NCI-H1105 treated with DMSO at 0.1 percent for 48 hours (cell line): ENCODE measurements at regions not wholly inside any gene's neighbourhood (a gene's known extent, or its start where the extent isn't known, plus 50 kb on each side); places are given as distances from the start of the nearest gene placed in this dataset.
"Not testable (repeated sequence)": the region's sequence is repeated elsewhere in the genome, so short reads cannot be mapped to it uniquely, and the experiment has no call there.

ENCODE experiments used
- DNase-seq: peaks from one replicate; lab custom pipeline; 2025; lab: John Stamatoyannopoulos, UW

DNA sequence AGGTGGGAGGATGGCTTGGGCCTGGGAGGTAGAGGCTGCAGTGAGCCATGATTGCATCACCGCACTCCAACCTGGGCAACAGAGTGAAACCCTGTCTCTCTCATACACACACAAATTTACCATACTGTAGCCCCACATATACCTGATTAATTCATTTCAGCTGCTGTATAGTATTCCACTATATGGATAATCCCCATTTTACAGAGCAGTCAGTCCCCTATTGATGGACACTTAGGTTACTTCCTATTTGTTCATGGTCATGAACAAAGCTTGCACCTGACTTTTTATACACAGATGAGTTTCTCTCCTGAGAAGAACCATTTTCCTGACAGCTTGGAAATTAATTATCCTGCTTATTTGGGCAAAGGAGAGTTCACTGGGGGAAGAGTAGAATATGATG is 59.2 kb downstream of the EMX2 start:
- no peak for DNase-seq

DNA sequence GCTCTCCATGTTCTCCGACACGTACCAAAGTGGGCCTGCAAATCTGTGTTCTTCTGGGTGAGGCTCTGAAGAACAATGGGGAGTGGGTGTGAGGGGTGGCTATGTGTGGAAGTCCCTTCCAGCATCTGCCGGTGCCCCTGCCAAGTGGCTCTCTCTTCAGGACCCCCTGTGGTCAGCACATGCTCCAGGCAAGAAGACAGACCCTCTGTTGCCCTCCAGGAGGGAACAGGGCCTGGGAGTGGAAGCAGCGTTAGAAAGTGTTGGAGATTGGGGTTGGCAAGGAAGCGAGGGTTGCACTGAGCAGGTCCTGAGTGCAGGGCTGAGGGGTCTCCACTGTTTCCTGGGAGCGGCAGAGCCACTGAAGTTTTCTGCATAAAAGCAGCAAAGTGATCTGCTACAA is 60.5 kb downstream of the EMX2 start:
- no peak for DNase-seq

DNA sequence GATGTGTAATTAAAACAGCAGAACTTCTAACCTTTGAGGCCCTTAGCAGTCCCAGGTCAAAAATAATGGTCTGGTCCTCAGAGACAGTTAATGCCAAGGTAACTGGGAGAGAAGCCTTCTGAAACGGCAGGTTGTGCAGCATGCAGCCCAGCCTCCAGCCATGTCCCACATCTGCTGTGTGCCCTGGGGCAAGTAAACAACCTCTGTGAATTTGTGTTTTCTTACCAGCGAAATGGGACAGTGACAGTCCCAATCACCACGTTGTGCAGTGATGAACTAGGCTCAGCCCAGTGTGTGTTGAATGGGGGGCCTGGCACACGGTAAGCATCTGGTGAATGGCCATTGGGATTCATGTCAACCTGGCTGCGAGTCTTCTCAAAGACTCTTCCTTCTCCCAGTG is 61.2 kb downstream of the EMX2 start:
- DNase-seq: no peak

DNA sequence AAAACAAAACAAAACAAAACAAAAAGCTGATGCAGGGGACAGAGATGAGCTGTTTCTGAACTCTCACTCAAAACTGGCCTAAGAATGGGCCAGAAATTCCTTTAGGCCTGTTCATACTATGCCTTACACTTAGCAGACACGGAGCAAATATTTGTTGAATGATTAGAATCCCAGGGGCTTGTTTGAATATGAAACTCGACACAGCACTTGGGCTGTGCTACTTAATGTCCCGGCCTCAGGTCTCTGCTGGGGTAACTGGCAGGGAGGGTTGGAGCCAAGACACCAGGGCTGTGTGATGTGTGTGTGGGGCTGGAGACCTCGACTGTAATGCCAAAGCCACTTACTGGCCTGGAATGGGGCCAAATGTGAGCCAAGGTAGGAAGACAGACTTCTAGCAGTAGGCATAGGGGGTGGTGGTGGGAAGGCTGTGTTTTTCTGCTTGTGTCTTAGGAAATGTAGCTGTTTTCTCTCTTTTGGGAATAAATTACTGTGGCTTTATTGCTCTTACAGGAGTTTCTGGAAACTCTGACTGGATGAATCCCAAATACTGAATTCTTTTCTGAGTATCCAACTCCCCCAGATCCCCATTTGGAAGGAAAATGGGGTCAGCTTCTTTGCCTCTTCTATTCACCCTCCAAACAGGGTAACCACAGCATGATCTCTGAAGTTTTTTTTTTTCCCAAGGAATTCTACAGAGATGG is 66.7 kb downstream of the EMX2 start:
- DNase-seq: peak; percentile 51

DNA sequence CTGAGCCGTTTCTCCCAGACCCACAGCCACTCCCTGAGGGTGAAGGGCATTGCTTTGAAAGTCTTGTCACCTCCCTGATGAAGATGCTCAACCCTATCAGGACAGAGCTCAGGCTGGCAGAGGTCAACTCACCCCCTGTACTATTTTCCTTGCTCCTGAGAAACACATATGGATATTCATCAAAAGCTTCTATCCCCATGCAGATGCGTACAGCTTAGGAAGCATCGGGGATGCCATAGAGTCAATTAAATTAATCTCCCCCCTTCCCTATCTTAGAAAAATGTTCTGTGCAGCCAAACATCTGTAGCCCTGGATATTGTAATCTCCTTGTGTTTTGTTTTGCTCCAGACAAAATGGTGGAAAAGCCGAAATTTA is 67.2 kb downstream of the EMX2 start:
- DNase-seq: no peak

DNA sequence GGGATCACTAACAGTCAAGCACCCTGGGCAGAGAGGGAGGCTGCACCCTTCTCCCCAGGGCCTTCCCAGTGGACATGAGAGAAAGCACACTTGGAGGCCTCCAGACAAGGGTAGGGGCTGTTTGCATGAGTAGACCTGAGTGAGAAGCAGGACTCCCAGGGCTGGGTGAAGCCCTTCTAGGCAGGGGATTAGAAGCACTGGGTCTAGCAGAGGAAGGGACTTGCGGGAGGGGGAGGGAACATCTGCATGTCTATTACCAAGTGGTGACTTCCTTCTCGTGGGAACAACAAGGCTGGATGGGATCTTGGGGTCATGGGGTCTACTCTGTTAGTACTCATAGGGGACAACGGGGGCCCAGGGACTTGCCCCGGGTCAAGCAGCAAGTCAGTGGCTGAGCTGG is 67.8 kb downstream of the EMX2 start:
- DNase-seq: no peak

DNA sequence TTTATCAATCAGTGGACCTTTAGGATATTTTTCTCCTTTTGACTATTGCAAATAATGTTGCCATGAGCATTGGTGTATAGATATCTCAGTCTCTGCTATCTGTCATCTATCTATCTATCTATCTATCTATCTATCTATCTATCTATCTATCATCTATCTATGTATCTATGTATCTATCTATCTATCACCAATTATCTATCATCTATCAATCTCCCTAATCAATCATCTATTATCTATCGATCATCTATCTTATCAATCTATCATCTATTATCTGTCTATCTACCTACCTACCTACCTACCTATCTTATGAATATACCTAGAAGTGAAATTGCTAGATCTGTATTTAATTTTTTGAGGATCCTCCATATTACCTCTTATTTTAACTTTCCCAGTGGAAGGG is 69.6 kb downstream of the EMX2 start:
- no peak for DNase-seq

DNA sequence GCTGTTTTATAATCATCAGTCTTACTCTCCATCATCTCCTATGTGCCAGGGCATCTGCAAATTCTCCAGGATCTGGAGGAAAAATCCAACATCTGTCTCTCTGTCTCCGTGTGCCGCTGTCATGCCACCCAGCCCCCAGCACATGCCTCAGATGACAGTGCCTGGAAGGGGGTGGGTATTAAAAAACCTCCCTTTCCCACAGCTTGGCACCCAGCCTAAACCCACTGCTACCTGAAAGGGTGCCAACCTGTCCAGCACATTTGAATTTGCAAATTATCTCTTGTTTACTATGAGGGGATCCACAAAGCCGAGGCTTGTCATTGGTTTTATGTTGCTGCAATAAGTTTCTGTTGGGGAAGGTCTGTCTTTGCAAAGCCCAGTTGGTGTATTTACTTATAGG is 73.1 kb downstream of the EMX2 start:
- peak; percentile 67 for DNase-seq

DNA sequence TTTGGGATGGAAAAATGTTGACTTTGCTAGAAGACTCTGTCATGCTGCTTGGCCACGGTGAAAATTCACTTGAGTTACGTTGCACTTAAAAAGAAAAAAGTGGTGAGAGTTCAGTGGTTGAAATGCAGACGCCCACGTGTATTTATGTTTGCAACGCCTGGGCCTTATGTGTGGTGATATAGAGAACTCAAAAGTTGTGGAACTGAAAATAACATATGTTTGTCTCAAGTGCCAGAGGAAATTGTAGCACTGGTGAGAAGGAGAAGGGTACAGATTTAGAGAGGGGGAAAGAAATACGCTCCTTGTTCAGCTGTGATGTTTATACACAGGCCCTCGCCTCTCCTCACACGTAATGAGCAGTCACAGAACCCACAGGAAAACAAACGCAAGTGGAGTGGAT is 73.6 kb downstream of the EMX2 start:
- no peak for DNase-seq

DNA sequence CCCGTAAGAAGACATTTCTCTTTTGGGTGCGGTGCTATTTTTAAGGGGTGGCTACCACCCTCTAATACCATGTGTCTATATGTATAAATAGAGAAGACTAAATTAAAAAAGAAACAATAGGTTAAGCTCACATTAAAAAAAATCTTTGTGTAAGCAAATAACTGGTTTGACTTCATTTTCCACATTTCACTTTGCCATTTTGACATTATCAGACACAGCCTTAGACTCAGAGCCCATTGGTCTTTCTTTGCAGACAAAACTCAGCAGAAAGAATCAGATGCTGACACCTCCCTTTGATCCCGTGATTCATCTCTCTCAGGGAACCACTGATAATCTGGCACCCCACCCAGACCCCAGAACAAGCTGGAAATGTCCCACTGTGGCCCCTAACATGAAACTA is 74.5 kb downstream of the EMX2 start:
- no peak for DNase-seq

DNA sequence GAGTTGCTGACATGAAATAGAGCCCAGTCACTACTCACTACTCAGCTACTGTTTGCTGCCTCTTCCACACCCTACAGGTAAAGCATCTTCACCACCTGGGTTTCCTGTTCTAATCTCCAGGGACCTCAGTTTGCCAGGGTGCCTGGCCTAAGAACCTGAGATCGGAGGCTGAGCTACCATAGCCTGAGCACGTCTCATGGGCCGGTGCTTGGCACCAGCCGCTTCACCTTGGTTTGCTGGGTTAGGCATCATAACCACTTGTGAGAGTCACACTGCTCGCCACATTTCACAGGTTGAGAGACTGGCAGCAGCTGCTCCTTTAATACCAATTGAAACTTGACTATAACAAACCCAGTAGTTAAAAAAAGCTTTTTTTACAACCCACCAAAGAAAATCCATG is 75.1 kb downstream of the EMX2 start:
- no peak for DNase-seq

DNA sequence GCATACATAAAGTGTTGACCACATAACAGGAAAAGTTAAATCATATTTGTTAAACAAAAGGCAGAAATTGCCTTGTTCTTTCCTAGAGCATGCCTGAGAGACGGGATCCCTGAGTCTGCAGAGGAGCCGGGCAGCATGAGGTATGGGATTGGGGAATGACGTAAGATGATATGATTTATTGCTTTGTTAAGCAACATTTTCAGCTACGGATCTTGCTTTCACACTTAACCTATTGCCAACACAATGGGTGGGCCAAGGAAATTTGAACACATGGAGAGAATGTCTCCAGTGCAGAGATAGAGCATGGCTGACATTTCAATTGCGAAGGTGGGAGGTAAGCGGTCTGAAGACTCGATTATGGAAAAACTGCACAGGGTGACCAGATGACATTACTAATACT is 76.7 kb downstream of the EMX2 start:
- DNase-seq: no peak

DNA sequence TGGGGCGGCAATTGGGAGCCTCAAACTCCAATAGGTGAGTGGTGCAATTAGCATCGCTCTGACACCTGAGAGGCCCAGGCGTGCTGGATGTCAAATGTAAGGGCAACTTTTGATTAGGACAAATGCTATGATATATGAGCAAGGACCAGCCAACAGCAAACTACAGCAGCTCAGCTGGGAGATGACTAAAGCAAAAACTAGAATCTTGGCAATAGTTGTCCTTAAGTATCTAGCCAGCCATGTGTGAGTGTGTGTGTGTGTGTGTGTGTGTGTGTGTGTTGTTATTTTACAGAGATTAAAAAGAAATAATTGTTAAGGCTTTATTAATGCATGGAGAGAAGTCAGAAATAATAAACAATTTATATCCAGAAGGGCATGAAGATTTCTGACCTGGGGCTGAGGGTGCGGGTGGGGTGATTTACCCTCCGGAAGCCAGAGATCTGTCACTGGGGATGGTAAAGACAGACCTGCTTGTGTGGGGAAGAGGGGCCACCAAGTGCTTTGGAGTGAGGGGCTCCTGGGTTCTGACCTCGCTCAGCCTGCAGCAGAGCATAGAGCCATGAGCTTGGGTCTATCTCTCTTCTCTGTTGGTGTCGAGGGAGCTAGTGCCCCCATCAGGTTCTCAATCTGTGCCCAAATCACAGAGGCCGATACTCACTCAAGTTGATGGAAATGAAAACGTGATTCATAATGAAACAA is 77.3 kb downstream of the EMX2 start:
- no peak for DNase-seq

DNA sequence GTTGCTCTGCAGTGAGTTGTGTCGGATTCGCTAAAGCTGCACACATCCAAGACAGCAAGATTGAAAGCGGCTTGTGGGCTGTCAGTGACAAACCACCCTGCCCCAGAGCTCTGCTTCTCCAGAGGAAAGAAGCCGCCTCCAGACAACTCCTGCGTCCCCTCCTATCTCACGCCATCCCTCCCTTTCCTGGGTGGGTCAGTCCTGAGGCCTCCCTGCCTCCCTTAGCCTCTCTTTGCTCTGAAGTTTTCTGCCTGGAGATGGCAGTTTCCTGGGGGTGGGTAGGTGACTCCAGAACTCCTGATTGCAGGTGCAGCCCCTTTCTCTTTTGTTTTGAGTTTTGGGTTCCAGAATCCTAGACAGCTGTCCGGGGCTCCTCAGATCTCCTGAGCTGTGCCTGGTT is 78.7 kb downstream of the EMX2 start:
- no peak for DNase-seq

DNA sequence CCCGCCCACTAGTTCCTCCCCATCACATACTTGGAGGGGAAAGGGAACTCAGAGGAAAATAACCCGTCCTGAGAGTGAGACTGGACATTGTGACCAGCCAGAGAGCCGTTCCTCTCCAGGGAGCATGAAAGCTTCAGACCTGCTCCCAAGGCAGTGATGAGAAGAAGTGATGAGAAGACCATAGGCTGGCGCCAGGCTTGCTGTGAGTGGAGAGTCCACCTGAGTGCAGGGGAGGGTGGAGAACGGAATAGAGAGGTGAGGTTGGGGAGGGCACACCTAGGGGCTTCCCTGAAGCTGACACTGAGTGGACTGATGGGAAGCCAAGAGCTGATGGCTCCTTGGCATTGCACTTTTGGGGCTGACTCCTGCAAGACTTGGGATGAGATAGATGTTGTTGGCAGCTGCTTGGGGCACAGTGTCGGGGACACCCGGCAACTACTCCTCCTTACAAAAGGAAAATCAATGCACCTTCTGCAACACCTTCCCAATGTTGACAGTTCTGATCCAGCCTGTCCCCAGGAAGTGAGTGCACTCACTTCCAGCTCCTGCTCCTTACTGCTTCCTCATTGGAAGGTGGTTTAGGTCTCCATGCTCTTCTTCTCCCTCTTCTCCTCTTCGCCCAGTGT is 79.4 kb downstream of the EMX2 start:
- DNase-seq: no peak

DNA sequence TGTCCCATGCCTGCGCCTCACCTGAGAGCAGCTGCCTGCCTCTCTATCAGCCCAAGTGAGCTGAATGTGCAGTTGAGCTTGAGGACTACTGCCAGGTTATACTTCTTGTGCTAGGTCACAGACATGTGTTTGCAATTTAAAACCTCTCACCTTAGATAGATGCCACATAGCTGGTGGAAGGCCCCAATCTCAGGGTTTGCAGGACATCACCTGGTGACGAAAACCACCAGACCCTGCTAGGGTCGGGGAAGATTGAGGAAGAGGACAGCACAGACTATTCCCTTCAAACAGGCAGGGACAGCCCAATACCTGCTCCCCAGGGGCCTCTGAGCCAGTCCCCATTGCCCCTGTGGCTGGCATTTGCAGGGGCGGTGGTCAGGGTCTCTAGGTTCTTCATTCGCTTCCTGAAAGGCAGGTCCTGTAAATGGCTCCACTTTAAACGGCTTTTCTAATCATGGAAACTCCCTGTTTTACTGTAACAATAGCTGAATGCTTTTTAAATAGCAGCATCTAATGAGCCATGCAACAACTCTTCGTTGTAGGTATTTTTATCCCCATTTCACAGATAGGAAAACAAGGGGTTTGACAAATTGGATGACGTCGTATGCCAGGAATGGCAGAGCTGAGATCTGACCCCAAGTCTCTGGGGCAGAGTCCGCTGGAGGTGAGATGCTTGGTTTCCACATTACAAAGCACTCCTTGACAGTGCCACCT is 80.1 kb downstream of the EMX2 start:
- DNase-seq: no peak

DNA sequence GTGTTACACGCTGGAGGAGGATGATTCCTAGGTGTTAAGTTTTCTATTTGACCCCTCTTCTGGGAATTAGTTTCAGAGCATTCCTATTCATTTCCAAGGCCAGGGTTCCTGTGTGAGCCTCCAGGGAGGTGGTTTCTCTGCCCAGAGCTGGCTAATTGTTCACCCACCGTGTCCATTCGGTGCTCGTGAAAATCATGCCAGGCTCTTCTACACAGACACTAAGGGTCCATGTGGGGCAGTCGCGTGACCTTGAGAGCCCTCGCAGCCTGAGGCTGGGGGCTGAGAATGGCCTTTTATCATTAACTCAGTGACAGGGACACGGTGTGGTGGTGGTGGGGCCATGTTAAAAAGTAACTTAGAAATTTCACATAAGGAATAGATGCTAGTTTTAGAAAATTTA is 83.7 kb downstream of the EMX2 start:
- DNase-seq: no peak

DNA sequence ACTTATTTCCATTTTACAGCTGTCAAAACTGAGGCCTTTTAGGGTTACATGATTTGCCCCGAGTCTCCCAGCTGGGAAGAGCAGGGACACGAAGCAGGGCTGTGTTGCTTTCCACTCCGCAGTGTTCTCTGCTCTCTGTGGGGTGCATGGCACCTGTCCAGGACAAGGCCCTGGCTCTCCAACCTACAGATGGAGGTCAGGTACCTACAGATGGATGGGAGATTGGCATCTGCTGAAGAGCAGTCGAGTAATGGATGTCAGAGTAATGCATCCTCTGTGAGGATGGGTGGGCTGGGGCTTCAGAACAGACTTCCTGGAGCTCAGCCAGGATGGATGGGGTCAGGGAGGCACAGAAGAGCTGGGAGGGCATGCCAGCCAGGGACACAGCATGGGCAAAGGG is 85.0 kb downstream of the EMX2 start:
- DNase-seq: no peak

DNA sequence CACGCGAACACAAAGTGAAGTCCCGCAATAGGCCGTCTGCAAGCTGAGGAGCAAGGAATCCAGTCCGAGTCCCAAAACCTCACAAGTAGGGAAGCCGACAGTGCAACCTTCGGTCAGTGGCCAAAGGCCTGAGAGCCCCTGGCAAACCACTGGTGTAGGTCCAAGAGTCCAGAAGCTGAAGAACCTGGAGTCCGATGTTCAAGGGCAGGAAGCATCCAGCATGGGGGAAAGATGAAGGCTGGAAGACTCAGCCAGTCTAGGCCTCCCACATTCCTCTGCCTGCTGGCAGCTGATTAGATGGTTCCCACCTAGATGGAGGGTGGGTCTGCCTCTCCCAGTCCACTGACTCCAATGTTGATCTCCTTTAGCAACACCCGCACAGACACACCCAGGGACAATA is 87.2 kb downstream of the EMX2 start:
- not testable (repeated sequence) for DNase-seq

DNA sequence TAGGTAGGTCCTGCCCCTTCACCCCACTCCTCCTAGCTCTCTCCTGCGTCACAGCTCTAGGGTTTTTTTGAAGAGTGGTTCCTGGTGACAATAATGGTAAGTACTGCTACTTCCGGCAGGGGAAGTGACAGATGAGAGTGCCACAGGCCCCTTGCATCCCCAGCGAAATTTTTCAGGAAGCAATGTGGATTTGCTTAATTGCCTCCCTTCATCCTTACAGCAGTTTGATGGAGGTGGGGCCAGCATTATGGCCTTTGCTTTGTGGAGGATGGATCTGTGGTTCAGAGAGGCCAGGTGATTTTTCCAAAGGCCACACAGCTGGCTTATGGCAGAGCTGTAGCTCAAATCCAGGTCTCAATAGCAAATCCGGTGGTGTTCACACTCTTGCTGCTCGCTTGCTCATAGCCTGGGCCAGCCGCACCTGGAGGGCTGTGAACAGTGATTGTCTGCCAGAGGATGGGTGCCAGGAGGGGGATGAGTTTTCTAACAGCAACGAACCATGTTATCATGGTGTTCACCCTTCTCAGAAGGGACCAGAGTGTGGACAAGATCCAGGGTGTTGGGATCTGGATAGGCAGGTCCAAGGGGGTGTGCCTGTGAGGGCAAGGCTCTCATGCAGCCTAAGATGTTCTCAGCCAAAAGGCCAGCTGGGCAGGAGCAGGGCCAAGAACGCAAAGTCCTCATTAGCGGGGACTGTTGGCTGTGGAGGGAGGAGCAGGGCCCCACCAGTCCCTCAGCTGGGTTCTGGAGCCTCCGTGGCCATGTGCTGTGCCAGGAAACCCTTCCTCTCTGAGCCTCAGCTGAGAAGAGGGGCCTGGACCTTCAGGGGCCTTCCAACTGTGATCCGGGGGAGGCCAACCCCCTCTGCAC is 89.0 kb downstream of the EMX2 start:
- no peak for DNase-seq

DNA sequence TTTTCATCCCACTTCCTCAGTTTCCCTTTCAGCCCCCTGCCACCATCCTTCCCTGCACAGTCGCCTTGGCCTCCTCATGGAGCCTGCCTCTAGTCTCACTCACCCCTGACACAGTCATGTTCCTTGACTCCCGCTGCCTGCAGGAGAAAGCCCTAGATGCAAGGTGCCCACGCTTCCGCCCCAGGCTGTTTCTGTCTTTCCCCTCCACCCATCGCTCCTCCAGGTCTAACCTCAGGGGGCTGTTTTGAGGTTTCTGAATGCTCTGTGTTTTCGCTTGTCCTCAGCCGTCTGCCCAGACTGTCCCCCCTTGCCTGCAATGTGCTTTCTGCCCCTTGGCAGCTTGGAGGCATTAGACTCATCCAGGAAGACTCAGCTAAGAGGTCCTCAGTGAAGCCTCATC is 89.9 kb downstream of the EMX2 start:
- DNase-seq: no peak

DNA sequence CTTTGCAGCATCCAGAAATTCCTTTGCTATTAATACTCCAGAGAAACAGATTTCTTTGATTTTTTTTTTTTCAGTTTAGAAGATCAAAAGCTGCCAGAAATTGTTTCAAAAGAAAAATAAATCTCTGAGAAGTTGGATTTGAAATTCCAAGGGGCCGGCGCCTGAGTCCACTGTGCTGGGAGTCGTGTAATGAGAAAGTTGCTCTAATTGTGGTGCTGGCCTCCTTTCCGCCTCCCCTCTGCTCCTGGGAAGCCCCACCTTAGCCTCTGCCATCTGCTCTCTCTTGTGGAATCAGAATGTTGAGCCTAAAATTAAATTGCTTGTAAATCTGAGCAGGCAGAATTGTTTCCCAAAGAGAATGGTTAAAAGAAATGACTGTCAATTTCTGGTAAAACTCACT is 93.3 kb downstream of the EMX2 start:
- DNase-seq: no peak
